H9 (cell line): ENCODE measurements at regions not wholly inside any gene's neighbourhood (a gene's known extent, or its start where the extent isn't known, plus 50 kb on each side); places are given as distances from the start of the nearest gene placed in this dataset.

Experiments
- DNase-seq: peaks from one replicate; pipeline ENCODE4 v3.0.0-alpha.2; 2017
- H2AFZ ChIP-seq: one replicate; pipeline ENCODE4 v1.6.1; 2013; ENCODE audit warnings: mild to moderate bottlenecking, low read length, control low read depth, moderate library complexity
- H2AK5ac ChIP-seq: 2 replicates; pipeline ENCODE4 v1.6.1; 2013; ENCODE audit warnings: low read length, control low read depth, mixed read lengths; ENCODE audit not compliant: insufficient read length
- H2BK120ac ChIP-seq: one replicate; pipeline ENCODE4 v1.6.1; 2013; ENCODE audit warnings: low read depth, mild to moderate bottlenecking, low read length, control low read depth, inconsistent platforms; ENCODE audit not compliant: poor library complexity, severe bottlenecking
- H2BK12ac ChIP-seq: 2 replicates; pipeline ENCODE4 v1.6.1; 2013; ENCODE audit warnings: low read length, control low read depth, mixed read lengths, low read depth; ENCODE audit not compliant: insufficient read length
- H2BK15ac ChIP-seq: 2 replicates; pipeline ENCODE4 v1.6.1; 2013; ENCODE audit warnings: low read depth, low read length, control low read depth
- H2BK20ac ChIP-seq: one replicate; pipeline ENCODE4 v1.6.1; 2013; ENCODE audit warnings: low read depth, mild to moderate bottlenecking, low read length, control low read depth, inconsistent platforms; ENCODE audit not compliant: poor library complexity, severe bottlenecking
- H2BK5ac ChIP-seq: 2 replicates; pipeline ENCODE4 v1.6.1; 2013; ENCODE audit warnings: low read length, control low read depth, mixed read lengths; ENCODE audit not compliant: insufficient read length
- H3K14ac ChIP-seq: 2 replicates; pipeline ENCODE4 v1.6.1; 2013; ENCODE audit warnings: low read length, control low read depth; ENCODE audit not compliant: insufficient read depth
- H3K18ac ChIP-seq: 2 replicates; pipeline ENCODE4 v1.6.1; 2013; ENCODE audit warnings: low read depth, mild to moderate bottlenecking, mixed read lengths, low read length, control low read depth; ENCODE audit not compliant: insufficient read length
- H3K23ac ChIP-seq: 2 replicates; pipeline ENCODE4 v1.6.1; 2013; ENCODE audit warnings: low read length, control low read depth, mixed read lengths, low read depth; ENCODE audit not compliant: insufficient read length
- H3K23me2 ChIP-seq: 2 replicates; pipeline ENCODE4 v1.6.1; 2013; ENCODE audit warnings: low read depth, mild to moderate bottlenecking, mixed read lengths, low read length, control low read depth; ENCODE audit not compliant: insufficient read length, poor library complexity, severe bottlenecking
- H3K27ac ChIP-seq: 2 replicates; pipeline ENCODE4 v1.5.1; 2013; ENCODE audit warnings: low read length, control low read depth, mixed read lengths, low read depth; ENCODE audit not compliant: insufficient read length
- H3K27me3 ChIP-seq: 2 replicates; pipeline ENCODE4 v1.6.1; 2013; ENCODE audit warnings: low read length, control low read depth, inconsistent platforms; ENCODE audit not compliant: insufficient read depth
- H3K4ac ChIP-seq: 2 replicates; pipeline ENCODE4 v1.6.1; 2013; ENCODE audit warnings: low read depth, mild to moderate bottlenecking, control low read depth, inconsistent platforms, low read length, moderate library complexity
- H3K4me1 ChIP-seq: 2 replicates; pipeline ENCODE4 v1.6.1; 2013; ENCODE audit warnings: low read length, control low read depth, inconsistent platforms; ENCODE audit not compliant: insufficient read depth
- H3K4me2 ChIP-seq: 2 replicates; pipeline ENCODE4 v1.6.1; 2013; ENCODE audit warnings: low read length, control low read depth, mixed read lengths; ENCODE audit not compliant: insufficient read length, insufficient read depth
- H3K56ac ChIP-seq: 2 replicates; pipeline ENCODE4 v1.6.1; 2013; ENCODE audit warnings: low read depth, mild to moderate bottlenecking, mixed read lengths, low read length, control low read depth; ENCODE audit not compliant: insufficient read length
- H3K79me1 ChIP-seq: 2 replicates; pipeline ENCODE4 v1.6.1; 2013; ENCODE audit warnings: low read depth, mild to moderate bottlenecking, moderate library complexity, low read length, control low read depth, inconsistent platforms; ENCODE audit not compliant: insufficient read depth, poor library complexity, severe bottlenecking
- H3K79me2 ChIP-seq: 2 replicates; pipeline ENCODE4 v1.6.1; 2013; ENCODE audit warnings: low read length, control low read depth, inconsistent platforms; ENCODE audit not compliant: insufficient read depth
- H3K9ac ChIP-seq: 2 replicates; pipeline ENCODE4 v1.6.1; 2013; ENCODE audit warnings: low read length, control low read depth, mixed read lengths; ENCODE audit not compliant: insufficient read length; ENCODE audit errors: extremely low read depth
- H3K9me3 ChIP-seq: one replicate; pipeline ENCODE4 v1.6.1; 2013; ENCODE audit warnings: low read depth, low read length, inconsistent platforms; ENCODE audit not compliant: control insufficient read depth
- H3T11ph ChIP-seq: one replicate; pipeline ENCODE4 v1.6.1; 2013; ENCODE audit warnings: mild to moderate bottlenecking, low read length, control low read depth, inconsistent platforms
- H4K20me1 ChIP-seq: one replicate; pipeline ENCODE4 v1.6.1; 2013; ENCODE audit not compliant: control insufficient read depth, insufficient read length, insufficient read depth
- H4K5ac ChIP-seq: 2 replicates; pipeline ENCODE4 v1.6.1; 2013; ENCODE audit warnings: low read depth, mild to moderate bottlenecking, mixed read lengths, low read length, control low read depth; ENCODE audit not compliant: insufficient read length
- H4K8ac ChIP-seq: replicated peaks from 2 replicates; pipeline ENCODE4 v1.6.1; 2013; ENCODE audit warnings: low read length, control low read depth, mixed read lengths, low read depth; ENCODE audit not compliant: insufficient read length
- H4K91ac ChIP-seq: 2 replicates; pipeline ENCODE4 v1.6.1; 2013; ENCODE audit warnings: low read depth, mild to moderate bottlenecking, moderate library complexity, mixed read lengths, low read length, control low read depth; ENCODE audit not compliant: insufficient read length
- H3K27ac Mint-ChIP-seq, 3 experiments: 2 replicates in 2 of 3; 3 replicates in 1 of 3; pipeline ENCODE4 v1.8.0; 2020 to 2021; ENCODE audit warnings: mixed read lengths in 3 of 3, mild to moderate bottlenecking in 1 of 3, moderate library complexity in 1 of 3
- H3K27me3 Mint-ChIP-seq: 2 replicates; pipeline ENCODE4 v1.8.0; 2021; ENCODE audit warnings: low read depth, mild to moderate bottlenecking, moderate library complexity, mixed read lengths
- H3K36me3 Mint-ChIP-seq, 3 experiments: 2 replicates in 2 of 3; 3 replicates in 1 of 3; pipeline ENCODE4 v1.8.0; 2020 to 2021; ENCODE audit warnings: low read depth in 3 of 3, mixed read lengths in 3 of 3; ENCODE audit not compliant: insufficient read depth in 1 of 3
- H3K4me1 Mint-ChIP-seq, 2 experiments: 2 replicates each; pipeline ENCODE4 v1.8.0; 2020; ENCODE audit warnings: mixed read lengths in 2 of 2
- H3K4me3 Mint-ChIP-seq, 2 experiments: 2 replicates in 1 of 2; 3 replicates in 1 of 2; pipeline ENCODE4 v1.8.0; 2020 to 2021; ENCODE audit warnings: mild to moderate bottlenecking in 2 of 2, mixed read lengths in 2 of 2, moderate library complexity in 1 of 2
- H3K9me3 Mint-ChIP-seq, 2 experiments: 2 replicates in 1 of 2; 3 replicates in 1 of 2; pipeline ENCODE4 v1.8.0; 2020; ENCODE audit warnings: mild to moderate bottlenecking in 2 of 2, mixed read lengths in 2 of 2, moderate library complexity in 1 of 2
- WGBS: extraction: QIAGEN DNeasy Blood & Tissue Kit; methylation state at CpG from one replicate; pipeline ENCODE4 v1.1.7; 2013; ENCODE audit warnings: missing lambda C conversion rate, low lambda C conversion rate, mixed read lengths; ENCODE audit not compliant: insufficient read length; ENCODE audit errors: extremely low coverage; 5-methylcytosine and 5-hydroxymethylcytosine counted together
- TF ChIP-seq, protein P1 (sequence below): fragments of 200-600 bp; sonication (generic); conservative IDR thresholded peaks from 3 replicates; pipeline ENCODE4 v1.8.0; 2021; ENCODE audit warnings: antibody characterized with exemption, mild to moderate bottlenecking

GRCh38 chr17:34163646-34164045 lies 91.4 kb upstream of the CCL2 start:
- H3K4ac ChIP-seq: no peak overlapping the region
- H2BK120ac ChIP-seq: no peak overlapping the region
- no peak overlapping the region for H2BK5ac ChIP-seq
- H3K4me3 Mint-ChIP-seq: no peak overlapping the region
- H3T11ph ChIP-seq: no peak overlapping the region
- H3K4me1 Mint-ChIP-seq: peaks cover 34 to 35% of the 10 kb centered on the region in 2 experiments
- H3K23ac ChIP-seq: no peak overlapping the region
- H3K36me3 Mint-ChIP-seq: peaks cover 0 to 10% (median 9%) of the 10 kb centered on the region in 3 experiments; a peak in 3 of 7 replicates
- H3K18ac ChIP-seq: no peak overlapping the region
- peaks cover 4% of the 10 kb centered on the region; the same call in 1 of the 2 replicates for H3K4me1 ChIP-seq
- no peak overlapping the region for H2AFZ ChIP-seq
- no peak overlapping the region for H3K27ac Mint-ChIP-seq
- H3K9me3 ChIP-seq: no peaks in the 10 kb centered on the region
- H3K23me2 ChIP-seq: no peaks in the 10 kb centered on the region
- no CpG with 5 or more reads among the region's 6 CpGs for WGBS
- no peak overlapping the region for H3K56ac ChIP-seq
- H2BK20ac ChIP-seq: no peak overlapping the region
- no peak overlapping the region for H4K8ac ChIP-seq
- no peaks in the 10 kb centered on the region for H3K79me1 ChIP-seq
- H3K14ac ChIP-seq: no peak overlapping the region
- no peak overlapping the region for H3K4me2 ChIP-seq
- no peak overlapping the region for H4K5ac ChIP-seq
- no peaks in the 10 kb centered on the region for H3K79me2 ChIP-seq
- no peak overlapping the region for H4K91ac ChIP-seq
- H2BK12ac ChIP-seq: no peak overlapping the region
- H3K27ac ChIP-seq: no peak overlapping the region
- no peak overlapping the region for H3K9ac ChIP-seq
- H2AK5ac ChIP-seq: no peak overlapping the region
- H3K9me3 Mint-ChIP-seq: peaks cover 0 to 2% of the 10 kb centered on the region in 2 experiments; a peak in 1 of 5 replicates
- TF ChIP-seq, protein P1, sequence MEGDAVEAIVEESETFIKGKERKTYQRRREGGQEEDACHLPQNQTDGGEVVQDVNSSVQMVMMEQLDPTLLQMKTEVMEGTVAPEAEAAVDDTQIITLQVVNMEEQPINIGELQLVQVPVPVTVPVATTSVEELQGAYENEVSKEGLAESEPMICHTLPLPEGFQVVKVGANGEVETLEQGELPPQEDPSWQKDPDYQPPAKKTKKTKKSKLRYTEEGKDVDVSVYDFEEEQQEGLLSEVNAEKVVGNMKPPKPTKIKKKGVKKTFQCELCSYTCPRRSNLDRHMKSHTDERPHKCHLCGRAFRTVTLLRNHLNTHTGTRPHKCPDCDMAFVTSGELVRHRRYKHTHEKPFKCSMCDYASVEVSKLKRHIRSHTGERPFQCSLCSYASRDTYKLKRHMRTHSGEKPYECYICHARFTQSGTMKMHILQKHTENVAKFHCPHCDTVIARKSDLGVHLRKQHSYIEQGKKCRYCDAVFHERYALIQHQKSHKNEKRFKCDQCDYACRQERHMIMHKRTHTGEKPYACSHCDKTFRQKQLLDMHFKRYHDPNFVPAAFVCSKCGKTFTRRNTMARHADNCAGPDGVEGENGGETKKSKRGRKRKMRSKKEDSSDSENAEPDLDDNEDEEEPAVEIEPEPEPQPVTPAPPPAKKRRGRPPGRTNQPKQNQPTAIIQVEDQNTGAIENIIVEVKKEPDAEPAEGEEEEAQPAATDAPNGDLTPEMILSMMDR: peak; percentile 79
- no peaks in the 10 kb centered on the region for H3K27me3 Mint-ChIP-seq
- peak; percentile 75 for DNase-seq
- H3K27me3 ChIP-seq: no peaks in the 10 kb centered on the region
- H2BK15ac ChIP-seq: no peak overlapping the region
- no peaks in the 10 kb centered on the region for H4K20me1 ChIP-seq
